Neuronal stem cell (in vitro differentiated cells): ENCODE measurements at regions not wholly inside any gene's neighbourhood (a gene's known extent, or its start where the extent isn't known, plus 50 kb on each side); places are given as distances from the start of the nearest gene placed in this dataset.

Experiments used
- DNase-seq: peaks from one replicate; pipeline ENCODE4 v3.0.0-alpha.2; 2013; ENCODE audit warnings: low spot score
- H2AFZ ChIP-seq: one replicate; pipeline ENCODE4 v1.6.1; 2013; ENCODE audit warnings: mild to moderate bottlenecking, low read length, inconsistent platforms
- H2AK5ac ChIP-seq: 2 replicates; pipeline ENCODE4 v1.6.1; 2013; ENCODE audit warnings: low read depth, mild to moderate bottlenecking, inconsistent platforms, low read length, moderate library complexity, mixed read lengths
- H2BK120ac ChIP-seq: 2 replicates; pipeline ENCODE4 v1.6.1; 2013; ENCODE audit warnings: low read depth, mild to moderate bottlenecking, inconsistent platforms, low read length, moderate library complexity, mixed read lengths
- H2BK12ac ChIP-seq: one replicate; pipeline ENCODE4 v1.6.1; 2013; ENCODE audit warnings: low read length, inconsistent platforms
- H2BK15ac ChIP-seq: 2 replicates; pipeline ENCODE4 v1.6.1; 2013; ENCODE audit warnings: mild to moderate bottlenecking, low read length, inconsistent platforms, mixed read lengths
- H2BK5ac ChIP-seq: one replicate; pipeline ENCODE4 v1.6.1; 2013; ENCODE audit warnings: inconsistent platforms, mild to moderate bottlenecking, low read length, moderate library complexity
- H3K14ac ChIP-seq: one replicate; pipeline ENCODE4 v1.6.1; 2013; ENCODE audit warnings: low read length, inconsistent platforms
- H3K18ac ChIP-seq: 2 replicates; pipeline ENCODE4 v1.6.1; 2013; ENCODE audit warnings: low read length, inconsistent platforms
- H3K23ac ChIP-seq: 2 replicates; pipeline ENCODE4 v1.6.1; 2013; ENCODE audit warnings: low read depth, mild to moderate bottlenecking, mixed read lengths, low read length, inconsistent platforms; ENCODE audit not compliant: poor library complexity
- H3K27ac ChIP-seq: replicated peaks from 3 replicates; pipeline ENCODE4 v1.5.1; 2013; ENCODE audit warnings: low read length, inconsistent platforms
- H3K27me3 ChIP-seq, 3 experiments: 2 replicates each; pipeline ENCODE4 v1.6.1; 2013; ENCODE audit warnings: low read length in 3 of 3, mild to moderate bottlenecking in 2 of 3, inconsistent platforms in 1 of 3, low read depth in 1 of 3, mixed read lengths in 1 of 3, moderate library complexity in 1 of 3; ENCODE audit not compliant: control insufficient read depth in 3 of 3, insufficient read depth in 3 of 3
- H3K36me3 ChIP-seq, 2 donors: replicated peaks in 1 of 2; 2 replicates each; pipeline ENCODE4 v1.6.1; 2013; ENCODE audit warnings: low read length in 2 of 2; ENCODE audit not compliant: control insufficient read depth in 2 of 2, insufficient read depth in 2 of 2
- H3K4ac ChIP-seq: 2 replicates; pipeline ENCODE4 v1.6.1; 2013; ENCODE audit warnings: inconsistent platforms, mild to moderate bottlenecking, low read length, moderate library complexity
- H3K4me1 ChIP-seq, 2 donors: 1 replicate in 1 of 2; 2 replicates in 1 of 2; pipeline ENCODE4 v1.6.1; 2013; ENCODE audit warnings: low read length in 2 of 2, low read depth in 1 of 2; ENCODE audit not compliant: control insufficient read depth in 2 of 2, insufficient read depth in 1 of 2
- H3K4me2 ChIP-seq: one replicate; pipeline ENCODE4 v1.6.1; 2013; ENCODE audit warnings: mild to moderate bottlenecking, low read length, inconsistent platforms; ENCODE audit not compliant: insufficient read depth, poor library complexity, severe bottlenecking
- H3K4me3 ChIP-seq, 2 donors: 2 replicates each; pipeline ENCODE4 v1.5.1; 2013; ENCODE audit warnings: low read length in 2 of 2, mild to moderate bottlenecking in 2 of 2, inconsistent platforms in 1 of 2, moderate library complexity in 1 of 2
- H3K79me1 ChIP-seq: one replicate; pipeline ENCODE4 v1.6.1; 2013; ENCODE audit warnings: low read depth, mild to moderate bottlenecking, inconsistent platforms, low read length, moderate library complexity
- H3K9ac ChIP-seq: one replicate; pipeline ENCODE4 v1.6.1; 2013; ENCODE audit warnings: mild to moderate bottlenecking, low read depth, low read length, inconsistent platforms; ENCODE audit not compliant: poor library complexity
- H3K9me3 ChIP-seq, 2 donors: replicated peaks in 1 of 2; 2 replicates each; pipeline versions ENCODE3 to v1.6.1; 2013; ENCODE audit warnings: low read length in 2 of 2, mild to moderate bottlenecking in 2 of 2, inconsistent platforms in 1 of 2, low read depth in 1 of 2, mixed read lengths in 1 of 2, moderate library complexity in 1 of 2; ENCODE audit not compliant: control insufficient read depth in 2 of 2, insufficient read depth in 1 of 2
- H4K8ac ChIP-seq: one replicate; pipeline ENCODE4 v1.6.1; 2013; ENCODE audit warnings: low read depth, mild to moderate bottlenecking, inconsistent platforms, low read length, moderate library complexity
- H4K91ac ChIP-seq: one replicate; pipeline ENCODE4 v1.6.1; 2013; ENCODE audit warnings: low read length, low read depth, mild to moderate bottlenecking, inconsistent platforms; ENCODE audit not compliant: poor library complexity
- WGBS, 2 donors: extraction: QIAGEN DNeasy Blood & Tissue Kit; methylation state at CpG; one replicate each; pipeline ENCODE4 v1.1.7; 2013; ENCODE audit warnings: missing lambda C conversion rate in 2 of 2, mixed read lengths in 1 of 2; ENCODE audit not compliant: insufficient read length in 2 of 2, insufficient replicate concordance in 1 of 2; ENCODE audit errors: extremely low coverage in 2 of 2; 5-methylcytosine and 5-hydroxymethylcytosine counted together

GRCh38 chr4:30953799-30954198, 233.6 kb downstream of the PCDH7 start:
- no peak overlapping the region for H2BK15ac ChIP-seq
- H3K4me2 ChIP-seq: no peak overlapping the region
- no peak overlapping the region for H3K4me3 ChIP-seq
- no peak overlapping the region for H2BK5ac ChIP-seq
- WGBS, 2 donors: no CpG with 5 or more reads among the region's 1 CpG
- H3K9me3 ChIP-seq: no peaks in the 10 kb centered on the region
- H3K4ac ChIP-seq: no peak overlapping the region
- no peak overlapping the region for H2BK12ac ChIP-seq
- no peak overlapping the region for H4K91ac ChIP-seq
- H3K23ac ChIP-seq: no peak overlapping the region
- H3K4me1 ChIP-seq: peaks cover 0 to 2% of the 10 kb centered on the region in 2 donors
- H3K36me3 ChIP-seq: no peaks in the 10 kb centered on the region
- H2BK120ac ChIP-seq: no peak overlapping the region
- no peak overlapping the region for H3K18ac ChIP-seq
- no peaks in the 10 kb centered on the region for H3K79me1 ChIP-seq
- H2AFZ ChIP-seq: no peak overlapping the region
- H2AK5ac ChIP-seq: no peak overlapping the region
- H3K27ac ChIP-seq: no peak overlapping the region
- H4K8ac ChIP-seq: no peak overlapping the region
- no peak for DNase-seq
- H3K14ac ChIP-seq: no peak overlapping the region
- no peak overlapping the region for H3K9ac ChIP-seq
- no peaks in the 10 kb centered on the region for H3K27me3 ChIP-seq

- Histone ChIP-seq H4K91ac (no peak overlapping the region), H3K27ac (no peak overlapping the region), H2BK15ac (no peak overlapping the region), H2AK5ac (no peak overlapping the region), H3K4me2 (no peak overlapping the region), H2BK120ac (no peak overlapping the region), H4K8ac (no peak overlapping the region), H2BK12ac (no peak overlapping the region), H3K79me1 (no peaks in the 10 kb centered on the region), H2AFZ (no peak overlapping the region), H2BK5ac (no peak overlapping the region), H3K14ac (no peak overlapping the region), H3K9me3 (no peaks in the 10 kb centered on the region), H3K4me1 (peaks cover 0 to 2% of the 10 kb centered on the region in 2 donors), H3K18ac (no peak overlapping the region), H3K27me3 (no peaks in the 10 kb centered on the region), H3K4ac (no peak overlapping the region), H3K9ac (no peak overlapping the region), H3K36me3 (no peaks in the 10 kb centered on the region), H3K4me3 (no peak overlapping the region), H3K23ac (no peak overlapping the region)
- no peak for DNase-seq
- no CpG with 5 or more reads among the region's 6 CpGs for WGBS, 2 donors
These were observed 236.7 kb downstream of the PCDH7 start for GRCh38 chr4:30956916-30957315.

- Histone ChIP-seq H4K8ac (no peak overlapping the region), H3K4me2 (no peak overlapping the region), H3K79me1 (no peaks in the 10 kb centered on the region), H3K4ac (no peak overlapping the region), H3K36me3 (no peaks in the 10 kb centered on the region), H2BK120ac (no peak overlapping the region), H3K4me3 (no peak overlapping the region), H2AK5ac (no peak overlapping the region), H3K9ac (no peak overlapping the region), H2BK5ac (no peak overlapping the region), H2AFZ (no peak overlapping the region), H3K14ac (no peak overlapping the region), H3K9me3 (no peaks in the 10 kb centered on the region), H3K27me3 (no peaks in the 10 kb centered on the region), H3K27ac (no peak overlapping the region), H4K91ac (no peak overlapping the region), H3K4me1 (peaks cover 0 to 2% of the 10 kb centered on the region in 2 donors), H3K18ac (no peak overlapping the region), H2BK15ac (no peak overlapping the region), H2BK12ac (no peak overlapping the region), H3K23ac (no peak overlapping the region)
- WGBS, 2 donors: no CpG with 5 or more reads among the region's 4 CpGs
- no peak for DNase-seq
These were observed 237.5 kb downstream of the PCDH7 start for GRCh38 chr4:30957706-30958105.

DNA sequence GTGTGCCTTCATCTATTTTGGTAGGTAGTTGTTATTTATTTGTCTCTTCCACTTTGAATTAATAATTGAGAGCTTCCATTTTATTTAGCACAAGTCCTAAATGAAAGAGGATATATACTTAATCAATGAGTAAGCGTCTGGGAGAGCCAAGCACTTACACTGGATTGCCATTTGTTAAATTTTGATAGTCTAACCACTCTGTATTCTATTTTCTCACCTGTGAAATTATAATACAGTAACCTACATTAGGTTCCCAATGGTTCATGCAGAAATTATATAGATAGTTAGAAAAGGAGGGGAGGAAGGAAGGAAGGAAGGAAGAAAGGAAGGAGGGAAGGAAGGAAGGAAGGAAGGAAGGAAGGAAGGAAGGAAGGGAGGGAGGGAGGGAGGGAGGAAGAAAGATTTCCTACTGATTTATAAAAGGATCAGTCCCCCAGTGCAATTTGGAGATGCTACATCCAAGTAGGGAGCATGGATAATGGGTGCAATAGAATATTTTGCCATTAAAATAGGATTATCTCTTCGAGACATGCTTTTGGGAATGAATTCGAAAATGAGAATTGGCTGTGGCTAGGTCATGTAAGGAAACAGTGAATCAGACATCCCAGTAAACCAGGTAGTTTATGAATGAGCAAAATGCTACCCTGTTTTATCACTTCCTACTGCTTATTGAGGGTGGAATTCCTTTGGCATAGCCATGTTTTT, 239.8 kb downstream of the PCDH7 start:
- H3K4me2 ChIP-seq: no peak overlapping the region
- no peak overlapping the region for H2BK5ac ChIP-seq
- H3K27me3 ChIP-seq: no peaks in the 10 kb centered on the region
- no peak overlapping the region for H3K9ac ChIP-seq
- no peak overlapping the region for H4K91ac ChIP-seq
- H3K4me3 ChIP-seq: no peak overlapping the region
- no peak overlapping the region for H2AFZ ChIP-seq
- WGBS, 2 donors: no CpG with 5 or more reads among the region's 3 CpGs
- no peak overlapping the region for H2BK120ac ChIP-seq
- H3K14ac ChIP-seq: no peak overlapping the region
- H3K36me3 ChIP-seq: no peaks in the 10 kb centered on the region
- H3K9me3 ChIP-seq: no peaks in the 10 kb centered on the region
- no peak overlapping the region for H2BK15ac ChIP-seq
- H4K8ac ChIP-seq: no peak overlapping the region
- no peak overlapping the region for H3K27ac ChIP-seq
- H2AK5ac ChIP-seq: no peak overlapping the region
- no peak overlapping the region for H3K23ac ChIP-seq
- no peaks in the 10 kb centered on the region for H3K79me1 ChIP-seq
- no peaks in the 10 kb centered on the region for H3K4me1 ChIP-seq
- DNase-seq: no peak
- H2BK12ac ChIP-seq: no peak overlapping the region
- no peak overlapping the region for H3K18ac ChIP-seq
- no peak overlapping the region for H3K4ac ChIP-seq
